ENCODE measurements at regions not wholly inside any gene's neighbourhood (a gene's known extent, or its start where the extent isn't known, plus 50 kb on each side); places are given as distances from the start of the nearest gene placed in this dataset.

GRCh38 chr3:83928903-83929302 is 1029.9 kb upstream of the CADM2 start:
- no peaks in the 10 kb centered on the region for H4K20me1 ChIP-seq (ENCODE audit: control insufficient read depth, insufficient read depth)
- ChIA-PET SMC1A (ENCODE audit: uncharacterized antibody, unreplicated experiment) (interaction anchor here (1.0 kb wide), 1 partner anchor 9 kb away, joined by 3 read pairs; no protein-coding TSS in a partner anchor), CTCF (interaction anchor here (0.5 to 1.9 kb wide), 7 partner anchors 9 to 524 kb away, joined by 3 to 8 read pairs (median 3); no protein-coding TSS in a partner anchor), POLR2A (no interaction called here), RAD21 (ENCODE audit: unreplicated experiment) (no interaction called here)
- H3K4me1 ChIP-seq (ENCODE audit: control insufficient read depth, insufficient read depth, low read length): no peaks in the 10 kb centered on the region
- H3K4me2 ChIP-seq (ENCODE audit: control insufficient read depth, insufficient read depth): no peak overlapping the region
- WGBS (ENCODE audit: insufficient coverage, insufficient replicate concordance, low lambda C conversion rate, missing lambda C conversion rate): 0% methylated on average over 2 of the region's 2 CpGs
- no peaks in the 10 kb centered on the region for H3K27me3 ChIP-seq (replicated peaks in 1 of 2; ENCODE audit: control insufficient read depth in 2 of 2, insufficient read depth in 2 of 2, low read length in 1 of 2)
- no peaks in the 10 kb centered on the region; the same call in 2 of the 3 replicates for H3K9me3 ChIP-seq (replicated peaks; ENCODE audit: control insufficient read depth, insufficient read depth, low read length)
- FAIRE-seq (no peak), DNase-seq (ENCODE audit: low read depth, low spot score) (no peak), ATAC-seq (no peak)
- in situ Hi-C loops (cut with MboI) (no loop called here), intact Hi-C loops (cut with micrococcal nuclease; ENCODE audit: unreplicated experiment) (no loop called here)
- no peak overlapping the region for H2AFZ ChIP-seq (ENCODE audit: control insufficient read depth, low read depth, low read length)
- no peak overlapping the region for H3K4me3 ChIP-seq
- no TSS peak for BruUV-seq (replicated peaks)
- H3K36me3 ChIP-seq (ENCODE audit: control insufficient read depth in 2 of 2, insufficient read depth in 2 of 2, low read length in 1 of 2): no peaks in the 10 kb centered on the region
- no peaks in the 10 kb centered on the region for H3K79me2 ChIP-seq (ENCODE audit: control insufficient read depth, insufficient read depth, low read length)
- TF ChIP-seq EED (IDR thresholded peaks at IDR 0.05; ENCODE audit: low read depth) (no peak), RELB (IDR thresholded peaks at IDR 0.05; ENCODE audit: low read depth) (no peak), MAX (IDR thresholded peaks at IDR 0.05; ENCODE audit: low read depth, low read length) (no peak), CHD4 (IDR thresholded peaks at IDR 0.05) (no peak), ZSCAN29 (IDR thresholded peaks at IDR 0.05) (no peak), IKZF1 (conservative IDR thresholded peaks at IDR 0.05) (no peak), CBX5 (IDR thresholded peaks at IDR 0.05; ENCODE audit: low read depth) (0 out of 2 replicates have a peak, but pooled peaks have one; percentile 58), NFIC (IDR thresholded peaks at IDR 0.05; ENCODE audit: low read depth, low read length) (no peak), SREBF1 (IDR thresholded peaks at IDR 0.05; ENCODE audit: low read length) (no peak)
- no peak overlapping the region for H3K27ac ChIP-seq (ENCODE audit: control insufficient read depth, insufficient read depth)
- no peak overlapping the region for H3K9ac ChIP-seq (ENCODE audit: control insufficient read depth, insufficient read depth, low read length)

All from GM12878 (cell line).